AML-193 (cell line): ENCODE measurements at regions not wholly inside any gene's neighbourhood (a gene's known extent, or its start where the extent isn't known, plus 50 kb on each side); places are given as distances from the start of the nearest gene placed in this dataset.
A peak's percentile ranks its signal among the peaks of the same experiment; 100 is the strongest.
"Not testable (repeated sequence)": the region's sequence is repeated elsewhere in the genome, so short reads cannot be mapped to it uniquely, and the experiment has no call there.

Experiments used
- DNase-seq, 2 experiments: peaks; one replicate each; lab custom pipeline; 2025; lab: John Stamatoyannopoulos, UW

DNA sequence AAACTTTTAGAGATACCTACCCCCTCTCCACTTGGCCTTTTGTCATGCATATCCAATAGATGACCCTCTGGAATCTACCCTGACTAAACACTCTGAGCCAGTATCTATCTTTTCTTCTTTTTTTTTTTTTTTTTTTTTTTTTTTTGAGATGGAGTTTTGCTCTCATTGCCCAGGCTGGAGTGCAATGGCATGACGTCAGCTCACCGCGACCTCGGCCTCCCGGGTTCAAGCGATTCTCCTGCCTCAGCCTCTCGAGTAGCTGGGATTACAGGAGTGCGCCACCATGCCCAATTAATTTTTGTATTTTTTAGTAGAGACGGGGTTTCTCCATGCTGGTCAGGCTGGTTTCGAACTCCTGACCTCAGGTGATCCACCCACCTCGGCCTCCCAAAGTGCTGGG lies 50.8 kb upstream of the GRIN2B start:
- not testable (repeated sequence) for DNase-seq

DNA sequence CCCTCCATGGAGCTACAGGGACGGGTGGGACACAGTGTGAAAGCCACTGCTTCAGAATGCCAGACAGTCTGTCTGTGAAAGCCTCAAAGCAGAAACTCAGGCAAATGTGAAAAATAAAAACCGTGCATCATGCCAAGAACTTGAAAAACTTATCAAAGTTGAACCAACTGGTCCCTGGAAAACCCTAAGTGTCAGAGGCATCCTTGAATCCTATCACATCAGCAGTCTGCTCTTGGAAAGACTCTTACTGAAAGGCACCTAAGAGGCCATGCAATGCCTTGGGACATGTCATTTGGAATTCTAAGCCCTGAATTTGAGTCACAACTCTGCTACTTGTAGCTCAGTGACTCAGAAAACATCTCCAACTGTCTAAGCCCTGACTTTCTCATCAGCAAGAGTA lies 62.4 kb upstream of the GRIN2B start:
- DNase-seq: no peak

DNA sequence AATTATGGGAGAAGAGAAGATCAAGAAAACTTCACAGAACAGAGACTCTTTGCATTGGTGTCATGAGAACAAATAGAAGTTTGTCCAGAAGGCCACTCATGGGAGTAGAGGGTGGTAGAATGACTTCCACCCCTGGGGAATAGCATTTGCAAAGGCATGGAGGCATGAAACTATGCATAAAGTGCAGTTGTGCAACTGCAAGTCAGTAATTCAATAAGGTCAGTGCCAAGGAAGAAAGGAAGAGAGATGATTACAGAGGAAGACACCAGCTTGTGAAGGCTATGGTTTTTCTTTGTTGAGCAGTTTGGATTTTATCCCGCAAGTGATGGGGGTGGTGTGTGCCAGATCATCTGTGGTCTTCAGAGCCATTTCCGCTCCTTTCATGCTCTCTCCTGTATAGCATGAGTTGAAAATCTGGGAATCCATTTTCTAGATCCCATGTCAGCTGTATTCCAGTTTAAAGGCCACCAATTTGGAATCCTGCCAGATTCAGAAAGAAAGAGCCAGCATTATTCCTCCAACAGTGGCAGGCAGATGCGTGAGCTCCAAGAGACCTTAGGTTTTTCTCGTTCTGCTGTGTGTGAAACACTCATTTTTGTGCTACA lies 67.6 kb upstream of the GRIN2B start:
- no peak for DNase-seq

DNA sequence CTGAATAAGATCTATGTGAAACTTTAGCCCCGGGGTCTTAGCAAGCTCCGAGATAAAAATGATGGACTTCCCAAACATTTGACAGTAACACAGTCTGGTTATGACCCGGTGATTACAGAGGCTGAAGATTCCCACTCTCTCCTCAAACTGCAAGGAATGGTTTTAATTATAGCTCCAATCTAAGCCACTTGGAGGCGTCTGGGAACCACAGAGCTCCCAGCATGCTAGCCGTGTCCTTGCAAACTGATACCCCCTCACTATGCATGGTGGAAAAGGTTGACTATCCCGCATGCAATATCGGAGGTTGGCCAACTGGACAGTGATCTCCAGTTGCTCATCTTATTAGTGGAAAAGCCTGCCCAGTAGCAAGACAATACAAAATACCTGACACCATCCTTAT lies 76.5 kb upstream of the GRIN2B start:
- DNase-seq: no peak

DNA sequence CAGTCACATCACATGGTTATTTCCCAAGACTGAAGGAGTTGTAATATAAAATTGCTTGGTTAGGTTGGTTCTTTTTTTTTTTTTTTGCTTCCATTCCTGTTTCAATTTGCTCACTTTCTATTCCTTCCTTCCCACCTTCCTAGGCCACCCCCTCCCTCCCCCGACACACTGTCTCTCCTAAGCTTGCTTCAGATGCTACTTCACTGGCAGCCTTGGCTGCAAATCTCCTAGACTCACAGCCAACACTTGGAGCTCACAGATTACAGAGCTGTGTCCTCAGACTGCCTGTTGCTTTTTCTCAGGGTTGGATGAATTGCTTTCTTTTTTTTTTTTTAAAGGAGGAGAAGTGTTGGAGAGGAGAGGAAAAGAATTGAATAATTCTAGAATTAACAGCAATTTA lies 77.3 kb upstream of the GRIN2B start:
- no peak for DNase-seq

DNA sequence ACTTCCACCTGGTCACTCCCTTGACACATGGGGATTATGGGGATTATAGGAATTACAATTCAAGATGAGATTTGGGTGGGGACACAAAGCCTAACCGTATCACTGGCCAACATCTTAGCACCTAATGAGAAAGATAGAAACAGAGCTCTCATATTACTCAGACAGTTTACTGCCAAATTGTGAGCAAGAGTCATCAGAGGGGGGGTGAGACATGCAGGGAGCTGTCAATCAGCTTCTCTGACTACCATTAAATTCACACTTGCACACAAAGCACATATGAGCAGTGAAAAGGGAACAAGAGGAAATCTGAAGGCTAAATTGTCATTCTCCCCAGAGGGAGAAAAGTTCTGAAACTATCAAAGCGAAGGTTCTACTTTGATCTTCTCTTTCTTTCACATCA lies 78.1 kb upstream of the GRIN2B start:
- DNase-seq: no peak

DNA sequence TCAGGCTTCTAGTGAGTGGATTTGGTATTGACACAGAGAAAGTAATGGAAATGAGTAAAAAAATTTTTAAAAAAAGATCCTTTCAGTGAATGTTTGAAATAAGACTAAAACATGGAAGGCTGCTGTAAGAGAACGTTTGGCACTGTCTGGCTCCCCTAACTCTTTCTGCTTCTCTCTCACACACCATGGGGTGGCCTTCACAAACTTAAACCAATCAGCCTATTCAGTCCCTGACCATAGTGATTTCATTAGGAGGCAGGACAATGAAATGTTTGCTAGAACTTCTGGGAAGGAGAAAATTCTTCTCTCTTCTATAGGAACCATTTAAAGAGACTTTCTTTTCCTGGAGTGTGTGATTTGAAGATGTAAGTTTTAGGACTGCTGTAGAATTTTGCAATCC lies 84.2 kb upstream of the GRIN2B start:
- DNase-seq: no peak

DNA sequence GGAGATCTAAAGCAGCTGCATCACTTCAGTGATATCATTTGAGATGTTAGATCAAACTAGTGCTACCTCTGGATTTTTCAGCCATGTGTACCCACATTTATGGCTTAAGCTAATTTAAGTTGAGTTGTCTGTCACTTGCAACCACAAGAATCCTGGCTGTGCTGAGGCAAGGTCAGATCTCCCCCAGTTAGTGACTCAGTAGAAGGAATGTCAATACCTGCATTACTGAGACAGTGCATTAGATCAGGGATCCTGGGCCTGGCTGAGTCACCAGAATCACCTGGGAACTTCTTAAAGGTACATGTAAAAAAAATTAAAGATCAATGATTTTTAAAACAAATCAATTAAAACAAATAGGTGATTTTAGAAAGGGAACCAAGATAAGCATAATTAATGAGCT lies 84.6 kb upstream of the GRIN2B start:
- no peak for DNase-seq

DNA sequence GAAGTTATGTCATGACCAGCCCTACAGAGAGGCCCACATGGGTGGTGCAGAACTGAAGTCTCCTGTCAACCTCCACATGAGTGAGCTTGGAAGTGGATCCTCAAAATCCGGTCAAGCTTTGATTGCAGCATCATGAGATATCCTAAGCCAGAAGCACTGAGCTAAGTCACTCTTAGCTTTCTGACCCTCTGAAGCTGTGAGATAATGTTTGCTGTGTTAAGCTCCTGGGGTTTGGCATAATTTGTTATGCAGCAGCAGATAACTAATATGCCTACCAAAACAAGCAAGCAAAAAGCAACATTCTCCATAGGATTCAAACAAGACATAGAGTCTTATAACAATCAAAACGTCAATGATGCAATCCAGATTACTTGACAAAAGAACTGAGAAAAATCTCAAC lies 87.6 kb upstream of the GRIN2B start:
- DNase-seq: no peak

DNA sequence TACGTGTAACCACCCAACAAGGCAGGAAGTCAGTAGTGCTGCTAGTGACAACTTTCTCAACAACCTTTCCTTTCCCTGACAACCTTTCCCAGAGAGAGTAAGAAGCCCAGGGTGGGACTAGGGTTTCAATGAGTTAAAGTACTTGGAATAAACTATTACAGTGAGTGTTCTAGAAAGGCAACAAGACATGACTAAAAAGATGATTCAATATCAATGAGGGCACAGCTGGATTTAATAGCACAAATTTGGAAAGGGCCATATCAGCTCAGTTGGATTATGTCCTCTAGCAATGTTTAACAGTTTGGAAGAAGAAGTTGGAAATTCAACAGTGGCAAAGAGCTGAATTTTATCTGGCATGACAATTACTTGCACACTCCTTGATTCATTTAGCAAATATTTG lies 90.4 kb upstream of the GRIN2B start:
- no peak for DNase-seq

DNA sequence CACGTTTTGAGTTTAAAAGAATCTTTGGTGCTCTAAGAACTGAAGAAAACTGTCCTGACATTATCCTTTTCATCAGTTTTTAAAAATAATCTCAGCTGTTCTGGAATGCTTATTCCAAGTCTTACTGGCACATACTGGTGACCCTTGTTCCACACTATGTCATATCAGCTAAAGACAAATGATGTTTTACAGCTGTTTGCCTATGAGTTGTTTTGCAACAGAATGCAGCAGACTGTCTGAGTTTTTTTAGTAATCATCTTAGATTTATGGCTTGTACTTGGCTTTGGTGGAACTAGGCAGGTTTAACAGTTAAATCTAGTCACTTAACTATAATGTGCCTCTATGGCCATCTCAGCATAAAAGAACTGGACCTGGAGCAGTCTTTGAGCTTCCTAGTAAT lies 91.6 kb upstream of the GRIN2B start:
- DNase-seq: no peak

DNA sequence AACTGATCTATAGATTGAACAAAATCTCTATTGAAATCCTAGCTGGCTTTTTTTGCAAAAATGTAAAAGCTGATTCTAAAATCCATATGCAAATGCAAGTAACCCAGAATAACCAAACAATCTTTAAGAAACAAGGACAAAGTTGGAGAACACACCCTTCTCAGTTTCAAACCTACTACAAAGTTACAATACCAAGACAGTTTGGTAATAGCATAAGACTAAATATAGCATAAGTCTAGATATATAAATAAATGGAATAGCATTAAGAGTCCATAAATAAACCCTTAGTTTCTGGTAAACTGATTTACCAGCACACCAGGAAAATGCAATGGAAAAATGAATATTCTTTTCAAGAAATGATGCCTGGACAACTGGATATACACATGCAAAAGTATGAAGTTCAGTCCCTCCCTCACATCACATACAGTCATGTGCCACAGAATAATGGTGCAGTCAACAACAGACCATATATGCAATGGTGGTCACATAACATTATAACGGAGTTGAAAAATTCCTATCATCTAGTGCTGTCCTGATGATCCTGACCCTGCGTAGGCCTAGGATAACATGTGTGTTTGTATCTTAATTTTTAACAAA lies 94.5 kb upstream of the GRIN2B start:
- no peak for DNase-seq

DNA sequence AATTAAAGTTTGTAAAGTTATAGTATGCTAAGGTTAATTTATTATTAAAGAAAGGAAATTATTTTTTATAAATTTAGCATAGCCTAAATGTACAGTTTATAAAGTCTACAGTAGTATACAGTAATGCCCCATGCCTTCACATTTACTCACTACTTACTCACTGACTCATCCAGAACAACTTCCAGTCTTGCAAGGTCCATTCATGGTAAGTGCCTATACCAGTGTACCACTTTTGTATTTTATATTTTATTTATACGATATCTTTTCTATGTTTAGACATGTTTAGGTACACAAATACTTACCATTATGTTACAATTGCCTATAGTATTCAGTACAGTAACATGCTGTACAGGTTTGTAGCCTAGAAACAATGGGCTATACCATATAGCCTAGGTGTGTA lies 95.1 kb upstream of the GRIN2B start:
- no peak for DNase-seq

DNA sequence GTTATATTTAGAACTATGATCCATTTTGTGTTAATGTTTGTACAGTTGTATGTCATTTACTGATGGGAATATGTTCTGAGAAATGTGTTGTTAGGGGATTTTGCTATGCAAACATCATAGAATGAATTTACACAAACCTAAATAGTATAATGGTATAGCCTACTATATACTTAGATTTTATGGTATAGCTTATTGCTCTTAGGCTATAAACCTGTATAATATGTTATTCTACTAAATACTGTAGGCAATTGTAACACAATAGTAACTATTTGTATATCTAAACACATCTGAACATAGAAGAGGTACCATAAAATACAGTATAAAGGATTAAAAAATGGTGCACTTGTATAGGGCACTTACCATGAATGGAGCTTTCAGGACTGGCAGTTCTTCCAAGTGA lies 105.4 kb upstream of the GRIN2B start:
- no peak for DNase-seq

DNA sequence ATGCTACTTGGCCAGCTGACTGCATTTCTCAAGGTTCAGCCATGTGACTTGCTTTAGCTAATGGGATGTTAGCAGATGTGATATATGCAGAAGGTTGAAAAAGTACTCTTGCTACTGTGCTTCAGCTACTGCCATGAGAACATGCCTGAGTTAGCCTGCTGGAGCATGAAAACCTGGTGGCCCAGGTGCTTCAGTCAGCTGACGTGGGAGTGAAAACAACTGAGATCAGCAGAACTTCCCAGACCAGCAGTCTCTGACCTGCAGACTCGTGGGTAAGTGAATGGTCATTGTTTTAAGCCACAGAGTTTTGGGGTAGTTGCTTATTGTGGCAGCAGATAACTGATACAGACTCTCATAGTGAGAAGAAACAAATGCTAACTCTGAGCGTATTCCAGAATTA lies 118.6 kb upstream of the GRIN2B start:
- no peak for DNase-seq

DNA sequence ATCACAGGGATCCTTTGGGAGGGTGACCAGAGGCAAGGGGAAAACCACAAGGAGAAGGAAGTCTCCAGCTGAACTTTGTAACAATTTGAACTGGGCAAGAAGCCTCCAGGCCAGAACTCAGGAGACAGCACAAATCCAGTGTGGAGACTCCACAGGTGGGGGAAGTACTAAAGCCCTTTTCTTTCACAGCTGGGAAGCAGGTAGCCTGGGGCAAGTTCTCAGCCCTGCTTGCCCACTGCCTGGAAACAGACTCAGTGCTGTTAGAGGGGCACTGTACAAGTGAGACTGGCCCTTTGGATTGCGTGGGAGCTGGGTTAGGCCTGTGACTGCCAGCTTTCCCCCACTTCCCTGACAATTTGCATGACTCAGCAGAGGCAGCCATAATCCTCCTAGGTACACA lies 120.2 kb upstream of the GRIN2B start:
- DNase-seq: not testable (repeated sequence)

DNA sequence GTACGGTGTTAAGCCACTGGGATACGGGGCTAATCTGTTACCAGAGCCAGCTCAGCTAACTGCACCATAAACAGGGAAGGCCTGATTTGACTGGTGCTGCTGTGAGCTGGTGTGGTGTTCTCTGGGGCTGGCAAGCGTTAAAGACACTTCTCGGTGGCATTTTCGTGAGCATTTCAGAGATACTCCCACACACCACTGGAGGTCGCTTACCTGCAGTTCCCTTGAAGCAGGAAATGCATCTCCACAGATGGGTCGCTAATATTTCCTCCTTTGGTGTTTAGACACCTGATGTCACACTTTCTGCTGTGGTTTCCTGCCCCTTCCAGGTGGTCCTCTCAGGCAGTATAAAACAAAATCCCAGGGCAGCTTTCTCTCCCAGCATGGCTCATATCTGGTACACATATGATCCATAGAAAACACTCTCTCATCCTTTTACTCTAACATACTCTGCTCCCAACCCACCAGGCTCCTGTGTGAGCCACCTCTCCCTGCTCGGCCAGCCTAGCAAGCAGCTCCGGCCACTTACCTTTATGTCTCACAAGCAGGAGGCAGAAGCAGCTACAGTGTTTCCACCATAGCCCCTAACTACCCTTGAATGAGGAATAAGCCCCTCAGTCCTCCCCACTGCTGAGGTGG lies 129.9 kb upstream of the GRIN2B start:
- DNase-seq: peak in 1 of 2 experiments; percentile 6

DNA sequence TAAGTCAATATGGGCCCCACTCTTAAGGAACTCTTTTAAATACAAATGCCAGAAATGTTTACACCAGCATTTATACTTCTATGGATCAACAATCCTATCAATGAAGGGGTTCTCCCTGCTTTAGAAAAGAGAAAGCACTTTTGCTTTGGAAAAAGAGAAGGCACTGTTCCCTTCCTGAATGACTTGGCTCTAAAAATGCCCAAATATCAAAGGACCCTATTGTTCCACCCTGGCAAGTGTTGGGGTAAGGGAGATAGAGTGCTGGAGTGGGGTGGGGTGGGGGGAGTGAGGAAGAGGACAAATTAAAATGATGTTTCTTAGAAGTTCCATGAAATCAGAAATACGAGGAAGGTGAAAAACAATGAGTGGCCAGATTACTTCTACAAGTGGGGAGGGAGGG lies 131.6 kb upstream of the GRIN2B start:
- no peak for DNase-seq

DNA sequence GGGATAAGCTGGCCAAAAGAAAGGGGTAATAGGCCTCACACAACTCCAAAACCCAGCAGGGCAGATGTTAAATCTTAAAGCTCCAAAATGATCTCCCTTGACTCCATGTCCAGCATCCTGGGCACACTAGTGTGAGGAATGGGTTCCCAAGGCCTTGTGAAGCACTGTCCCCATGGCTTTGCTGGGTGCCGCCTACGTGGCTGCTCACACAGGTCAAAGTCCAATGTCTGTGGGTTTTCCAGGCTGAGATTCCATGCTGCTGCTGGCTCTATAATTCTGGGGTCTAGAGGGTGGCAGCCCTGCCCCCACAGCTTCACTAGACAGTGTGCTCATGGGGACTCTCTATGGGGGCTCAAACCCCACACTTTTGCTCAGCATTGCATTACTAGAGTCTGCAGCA lies 145.3 kb upstream of the GRIN2B start:
- no peak for DNase-seq

DNA sequence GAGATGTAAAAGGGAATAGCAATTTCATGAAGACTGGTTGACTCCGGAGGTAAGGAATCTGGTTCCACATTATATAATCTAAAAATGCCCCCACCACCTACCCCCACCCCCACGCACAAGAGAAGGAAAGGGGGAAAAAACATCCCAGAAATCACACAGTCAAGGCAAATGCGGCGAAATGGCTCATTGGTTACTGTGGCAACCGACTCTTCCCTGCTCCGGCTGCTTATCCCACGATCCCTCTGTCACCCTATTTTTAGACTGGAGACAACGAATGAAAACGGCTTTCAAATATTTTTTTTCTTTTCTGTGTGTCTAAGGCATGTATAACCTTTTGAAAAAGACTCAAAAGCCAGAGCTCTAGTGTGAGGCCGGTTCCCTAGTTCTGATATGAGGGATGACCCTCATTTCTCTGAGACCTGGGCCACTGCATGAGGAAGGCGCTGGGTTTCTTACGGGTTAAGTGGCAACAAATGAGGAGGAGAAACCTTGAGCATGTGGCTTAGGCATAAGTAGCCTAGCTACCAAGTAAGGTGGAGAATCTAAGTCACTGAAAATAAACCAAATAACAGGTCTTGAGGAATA lies 148.3 kb upstream of the GRIN2B start:
- DNase-seq: no peak

DNA sequence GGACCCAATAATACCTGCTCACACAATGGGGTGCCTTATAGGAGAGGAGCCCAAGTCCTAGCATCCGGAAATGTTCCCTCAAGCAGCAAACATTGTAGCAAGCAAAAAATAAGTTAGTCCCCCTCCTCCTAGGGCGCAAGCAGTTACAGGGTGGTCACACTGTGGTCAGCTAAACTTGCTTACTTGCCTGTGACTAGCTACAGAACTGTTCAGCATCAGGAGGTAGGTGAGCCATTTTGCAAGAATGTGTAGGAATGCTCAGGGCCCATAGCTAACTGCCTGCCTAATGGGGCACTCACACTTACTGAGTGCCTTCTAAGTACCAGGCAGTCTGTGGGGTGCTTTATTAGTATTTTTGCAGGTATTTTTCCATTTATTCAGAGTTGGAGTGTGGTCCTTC lies 154.6 kb upstream of the GRIN2B start:
- no peak for DNase-seq

DNA sequence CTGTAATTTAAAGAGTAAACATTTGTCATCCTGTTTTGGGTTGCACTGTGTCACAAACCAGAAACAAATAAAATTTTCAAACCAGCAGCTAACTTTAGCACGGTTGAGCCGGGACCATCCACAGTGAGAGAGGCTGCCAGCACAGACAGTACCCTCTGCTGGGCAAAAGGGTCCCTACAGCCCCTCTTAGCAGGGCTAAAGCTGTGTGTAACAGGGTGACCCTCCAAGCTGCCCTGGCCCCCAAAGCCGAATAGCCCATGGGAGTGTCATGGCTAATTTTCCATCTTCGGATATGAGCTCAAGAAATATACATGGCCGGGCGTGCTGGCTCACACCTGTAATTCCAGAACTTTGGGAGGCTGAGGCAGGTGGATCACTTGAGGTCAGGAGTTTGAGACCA lies 157.1 kb upstream of the GRIN2B start:
- no peak for DNase-seq

DNA sequence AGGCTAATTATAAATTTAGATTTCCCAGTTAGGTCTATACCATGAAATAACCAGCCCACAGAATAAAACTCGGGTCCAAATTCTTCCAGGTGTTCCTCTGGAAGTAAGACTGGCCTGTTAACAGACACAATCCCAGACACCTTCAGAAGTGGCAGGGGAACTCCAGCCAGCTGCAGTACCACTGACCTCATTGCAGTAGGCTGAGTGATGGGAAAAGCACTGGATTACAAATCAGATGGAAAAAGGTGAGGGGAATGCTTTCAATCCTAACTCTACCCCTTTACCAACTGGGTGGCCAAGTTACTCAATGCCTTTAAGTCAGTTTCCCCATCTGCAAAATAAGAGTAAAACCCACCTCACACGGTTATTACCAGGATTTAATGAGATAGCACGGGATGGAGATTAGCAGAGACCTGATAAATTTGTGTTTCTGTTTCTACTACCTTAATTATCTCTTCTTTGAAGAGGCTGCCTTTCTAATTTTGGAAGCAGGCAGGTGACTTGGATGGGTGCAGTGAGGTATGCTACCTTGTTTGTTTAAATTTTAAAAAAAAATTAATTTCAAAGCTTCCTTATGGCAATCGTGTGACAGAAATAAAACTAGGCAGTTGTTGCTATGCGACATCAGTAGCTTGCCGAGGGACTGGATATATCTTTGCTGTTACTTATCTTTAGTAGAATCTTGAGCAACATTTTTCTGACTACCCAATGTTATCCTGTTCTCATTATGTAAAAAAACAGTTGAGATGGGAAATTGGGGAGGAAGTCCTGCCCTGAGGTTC lies 167.3 kb upstream of the GRIN2B start:
- no peak for DNase-seq
